ENCODE measurements at regions not wholly inside any gene's neighbourhood (a gene's known extent, or its start where the extent isn't known, plus 50 kb on each side); places are given as distances from the start of the nearest gene placed in this dataset.
A peak's percentile ranks its signal among the peaks of the same experiment; 100 is the strongest.
"Not testable (repeated sequence)": the region's sequence is repeated elsewhere in the genome, so short reads cannot be mapped to it uniquely, and the experiment has no call there.

GRCh38 chr16:82280867-82281266, 110.8 kb upstream of the MPHOSPH6 start:
- H3K4me3 ChIP-seq (ENCODE audit: low read length): no peak overlapping the region
- no peak for DNase-seq (ENCODE audit: low read depth)
- no peak for TF ChIP-seq CTCF (conservative IDR thresholded peaks at IDR 0.05; ENCODE audit: low read length)

- not testable (repeated sequence) for H3K4me3 ChIP-seq (ENCODE audit: low read length); DNase-seq (ENCODE audit: low read depth)
These were observed 105.3 kb upstream of the MPHOSPH6 start for GRCh38 chr16:82275349-82275748.

- TF ChIP-seq CTCF (conservative IDR thresholded peaks at IDR 0.05; ENCODE audit: low read length): no peak
- no peak for DNase-seq (ENCODE audit: low read depth)
These were observed 101.6 kb upstream of the MPHOSPH6 start for GRCh38 chr16:82271636-82272035.

GRCh38 chr16:82267675-82268074, 97.7 kb upstream of the MPHOSPH6 start:
- H3K4me3 ChIP-seq (ENCODE audit: low read length); DNase-seq (ENCODE audit: low read depth): not testable (repeated sequence)

More at GRCh38 chr16:82271636-82272035, 101.6 kb upstream of the MPHOSPH6 start:
- no peak overlapping the region for H3K4me3 ChIP-seq (ENCODE audit: low read length)

- no peak for DNase-seq (ENCODE audit: low read depth)
- TF ChIP-seq CTCF (conservative IDR thresholded peaks at IDR 0.05; ENCODE audit: low read length): no peak
- H3K4me3 ChIP-seq (ENCODE audit: low read length): no peak overlapping the region
These were observed 95.8 kb upstream of the MPHOSPH6 start for GRCh38 chr16:82265809-82266208.

GRCh38 chr16:82264756-82265155, 94.7 kb upstream of the MPHOSPH6 start:
- no peak for DNase-seq (ENCODE audit: low read depth)
- H3K4me3 ChIP-seq (ENCODE audit: low read length): no peak overlapping the region
- no peak for TF ChIP-seq CTCF (conservative IDR thresholded peaks at IDR 0.05; ENCODE audit: low read length)

GRCh38 chr16:82263521-82264143, 93.6 kb upstream of the MPHOSPH6 start:
- TF ChIP-seq CTCF (conservative IDR thresholded peaks at IDR 0.05; ENCODE audit: low read length): peak; percentile 99
- peak; percentile 40 for DNase-seq (ENCODE audit: low read depth)
- H3K4me3 ChIP-seq (ENCODE audit: low read length): no peak overlapping the region

GRCh38 chr16:82262244-82262643, 92.2 kb upstream of the MPHOSPH6 start:
- no peak for DNase-seq (ENCODE audit: low read depth)
- no peak overlapping the region for H3K4me3 ChIP-seq (ENCODE audit: low read length)
- TF ChIP-seq CTCF (conservative IDR thresholded peaks at IDR 0.05; ENCODE audit: low read length): no peak
